HG03135 (cell line): ENCODE measurements at regions not wholly inside any gene's neighbourhood (a gene's known extent, or its start where the extent isn't known, plus 50 kb on each side); places are given as distances from the start of the nearest gene placed in this dataset.
"Not testable (repeated sequence)": the region's sequence is repeated elsewhere in the genome, so short reads cannot be mapped to it uniquely, and the experiment has no call there.

Source experiments
- ATAC-seq: cut with Tn5 transposase; IDR thresholded peaks from one replicate; pipeline ENCODE4 v1.9.1; 2021; ENCODE audit warnings: mild to moderate bottlenecking, moderate library complexity; ENCODE audit not compliant: unreplicated experiment

DNA sequence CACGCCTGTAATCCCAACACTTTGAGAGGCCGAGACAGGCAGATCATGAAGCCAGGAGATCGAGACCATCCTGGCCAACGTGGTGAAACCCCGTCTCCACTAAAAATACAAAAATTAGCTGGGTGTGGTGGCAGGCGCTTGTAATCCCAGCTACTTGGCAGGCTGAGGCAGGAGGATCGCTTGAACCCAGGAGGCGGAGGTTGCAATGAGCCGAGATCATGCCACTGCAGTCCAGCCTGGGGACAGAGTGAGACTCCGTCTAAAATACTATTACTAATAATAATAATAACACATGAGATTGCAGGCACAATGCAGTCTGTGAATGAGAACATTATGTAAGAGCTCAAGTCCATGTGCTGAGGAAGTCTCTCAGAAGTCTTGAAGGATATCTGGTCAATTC, 1684.4 kb downstream of the SPATA31A7 start:
- ATAC-seq: not testable (repeated sequence)

GRCh38 chr9:62874745-62875599, 1685.1 kb downstream of the SPATA31A7 start:
- ATAC-seq: not testable (repeated sequence)

- ATAC-seq: not testable (repeated sequence)
These were observed 1687.7 kb downstream of the SPATA31A7 start for GRCh38 chr9:62877552-62877951.

DNA sequence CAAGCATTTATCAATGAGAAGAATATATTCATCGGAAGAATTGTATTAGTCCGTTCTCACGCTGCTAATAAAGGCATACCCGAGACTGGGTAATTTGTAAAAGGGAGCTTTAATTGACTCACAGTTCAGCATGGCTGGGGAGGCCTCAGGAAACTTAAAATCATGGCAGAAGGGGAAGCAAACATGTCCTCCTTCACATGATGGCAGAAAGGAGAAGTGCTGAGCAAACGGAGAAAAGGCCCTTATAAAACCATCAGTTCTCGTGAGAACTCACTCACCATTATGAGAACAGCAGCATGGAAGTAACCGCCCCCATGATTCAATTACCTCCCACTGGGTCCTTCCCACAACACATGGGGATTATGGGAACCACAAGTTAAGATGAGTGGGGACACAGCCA, 1688.2 kb downstream of the SPATA31A7 start:
- not testable (repeated sequence) for ATAC-seq

DNA sequence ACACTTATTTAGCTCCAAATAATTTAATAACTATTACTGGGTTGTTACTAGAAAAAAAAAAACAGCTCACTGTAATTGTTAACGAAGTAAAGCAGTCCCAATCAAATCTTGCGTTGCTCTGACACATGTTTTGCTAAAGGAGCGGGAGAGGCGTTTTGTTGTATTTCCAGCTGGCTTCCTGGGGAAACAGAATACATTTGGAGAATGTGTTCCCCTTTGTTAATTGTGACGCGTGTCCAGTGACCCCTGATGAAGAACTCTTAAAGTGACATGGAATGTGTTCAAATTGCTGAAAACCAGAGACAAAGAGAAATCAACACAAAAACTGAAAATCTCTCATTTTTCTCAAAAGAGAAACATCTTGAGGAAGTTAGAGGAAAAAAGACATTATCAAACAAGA, 1690.6 kb downstream of the SPATA31A7 start:
- not testable (repeated sequence) for ATAC-seq

- not testable (repeated sequence) for ATAC-seq
These were observed 1691.1 kb downstream of the SPATA31A7 start for GRCh38 chr9:62880971-62881370.

- not testable (repeated sequence) for ATAC-seq
These were observed 1692.0 kb downstream of the SPATA31A7 start for GRCh38 chr9:62881811-62882210.

GRCh38 chr9:62882717-62883116, 1692.9 kb downstream of the SPATA31A7 start:
- not testable (repeated sequence) for ATAC-seq

- not testable (repeated sequence) for ATAC-seq
These were observed 1706.9 kb downstream of the SPATA31A7 start for GRCh38 chr9:62896692-62897091.

DNA sequence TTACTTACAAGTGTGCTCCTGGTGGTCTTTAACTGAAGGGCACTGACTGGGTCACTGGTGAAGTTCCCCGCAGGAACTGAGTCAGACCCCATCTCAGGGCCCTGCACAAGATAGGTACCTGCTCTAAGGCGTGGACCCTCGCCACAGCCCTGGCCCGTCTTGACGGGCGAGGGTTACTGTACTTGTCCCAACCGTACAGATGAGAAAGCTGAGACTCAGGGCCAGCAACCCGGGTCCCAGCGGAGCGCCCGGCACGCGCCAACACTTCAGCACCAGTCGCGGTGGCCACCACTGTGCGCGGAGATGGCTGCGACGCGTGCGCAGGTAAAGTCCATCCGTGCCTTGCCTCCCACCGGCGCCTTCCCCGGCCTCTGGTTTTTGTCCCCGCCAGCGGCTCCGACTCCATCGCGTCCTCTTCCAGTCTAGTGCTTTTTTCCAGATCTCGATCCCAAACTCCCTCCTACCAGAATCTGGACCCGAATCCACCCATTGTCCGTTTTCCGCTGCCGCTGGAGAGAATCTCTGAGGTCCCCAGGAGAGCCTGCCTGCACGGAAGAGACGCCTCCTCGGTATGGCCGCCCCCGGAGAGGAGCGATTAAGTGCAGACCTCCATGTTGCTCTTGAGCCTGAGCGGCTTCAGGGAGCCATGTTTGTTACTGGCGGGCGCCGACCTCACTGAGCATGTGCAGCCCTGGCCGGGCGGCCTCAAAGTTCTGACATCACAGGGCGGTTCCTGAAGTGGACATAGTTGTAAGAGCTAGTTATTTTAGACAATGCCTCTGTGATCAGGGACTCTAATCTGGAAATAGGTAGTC, 1707.8 kb downstream of the SPATA31A7 start:
- ATAC-seq: not testable (repeated sequence)

GRCh38 chr9:62899666-62900065, 1709.8 kb downstream of the SPATA31A7 start:
- ATAC-seq: not testable (repeated sequence)

GRCh38 chr9:62904061-62904460, 1714.2 kb downstream of the SPATA31A7 start:
- ATAC-seq: not testable (repeated sequence)

DNA sequence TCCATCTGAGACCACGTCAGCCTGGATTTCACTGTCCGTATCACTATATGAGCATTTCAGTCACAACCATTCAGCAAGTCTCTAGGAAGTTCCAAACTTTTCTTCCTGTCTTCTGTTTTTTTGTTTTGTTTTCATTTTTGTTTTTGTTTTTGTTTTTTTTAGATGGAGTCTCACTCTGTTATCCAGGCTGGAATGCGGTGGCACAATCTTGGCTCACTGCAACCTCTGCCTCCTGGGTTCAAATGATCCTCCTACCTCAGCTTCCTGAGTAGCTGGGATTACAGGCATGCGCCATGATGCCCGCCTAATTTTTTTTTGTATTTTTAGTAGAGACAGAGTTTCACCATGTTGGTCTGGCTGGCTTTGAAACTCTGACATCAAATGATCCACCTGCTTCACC, 1715.9 kb downstream of the SPATA31A7 start:
- ATAC-seq: not testable (repeated sequence)

DNA sequence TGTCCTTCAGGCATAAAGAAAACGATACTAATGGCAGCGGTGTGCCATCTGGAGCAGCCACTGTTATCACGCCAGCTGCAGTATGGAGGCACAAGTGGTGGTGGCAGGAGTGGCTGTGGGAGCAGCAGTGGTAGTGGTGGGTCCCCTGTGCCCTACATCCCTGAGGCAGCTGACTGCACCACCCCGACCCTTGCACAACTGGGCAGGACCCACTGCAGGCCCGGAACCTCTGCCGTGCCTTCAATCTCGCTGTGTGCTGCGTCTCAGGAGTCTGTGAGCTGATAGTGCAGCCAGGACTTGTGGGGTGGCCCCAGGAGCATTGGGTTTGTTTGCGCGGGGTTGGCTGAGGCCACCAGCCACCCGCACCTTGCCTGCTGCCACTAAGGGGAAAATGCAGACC, 1718.0 kb downstream of the SPATA31A7 start:
- not testable (repeated sequence) for ATAC-seq

DNA sequence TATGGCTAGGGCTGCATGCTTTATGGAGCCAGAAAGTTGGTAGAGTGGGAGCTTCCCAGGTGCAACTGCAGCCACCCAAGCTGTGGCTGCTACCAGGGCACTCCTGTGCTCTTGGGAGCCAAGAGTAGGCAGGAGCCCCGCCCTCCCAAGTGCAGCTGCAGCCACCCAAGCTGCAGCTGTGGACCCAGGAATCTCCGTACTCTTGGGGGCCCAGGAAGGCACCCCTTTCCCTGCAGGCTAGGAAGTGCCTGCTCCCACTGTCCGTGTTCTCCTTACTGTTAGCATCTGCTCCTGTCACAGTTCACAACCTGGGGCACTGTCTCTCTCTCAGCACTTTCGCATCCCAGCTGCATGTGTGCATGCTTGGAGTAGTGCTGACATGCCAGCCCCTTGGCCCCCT, 1718.4 kb downstream of the SPATA31A7 start:
- not testable (repeated sequence) for ATAC-seq

DNA sequence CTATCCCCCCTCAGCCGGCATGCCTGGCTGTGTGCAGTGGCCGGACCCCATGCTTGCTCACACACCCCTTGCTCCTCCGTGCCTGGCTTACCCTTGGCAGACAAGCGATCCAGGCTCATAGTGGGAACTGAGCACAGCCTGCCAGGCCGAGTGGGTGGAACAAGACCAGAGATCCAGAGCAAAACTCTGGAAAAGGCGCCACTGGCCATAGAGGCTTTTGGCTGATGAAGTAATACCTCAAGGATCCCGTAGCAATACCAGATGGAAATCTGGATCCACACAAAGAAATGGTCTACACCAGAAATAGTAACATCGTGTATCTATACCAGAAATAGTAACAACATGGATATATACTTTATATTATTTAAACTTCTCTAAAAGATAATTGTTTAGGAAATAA, 1719.6 kb downstream of the SPATA31A7 start:
- ATAC-seq: not testable (repeated sequence)

DNA sequence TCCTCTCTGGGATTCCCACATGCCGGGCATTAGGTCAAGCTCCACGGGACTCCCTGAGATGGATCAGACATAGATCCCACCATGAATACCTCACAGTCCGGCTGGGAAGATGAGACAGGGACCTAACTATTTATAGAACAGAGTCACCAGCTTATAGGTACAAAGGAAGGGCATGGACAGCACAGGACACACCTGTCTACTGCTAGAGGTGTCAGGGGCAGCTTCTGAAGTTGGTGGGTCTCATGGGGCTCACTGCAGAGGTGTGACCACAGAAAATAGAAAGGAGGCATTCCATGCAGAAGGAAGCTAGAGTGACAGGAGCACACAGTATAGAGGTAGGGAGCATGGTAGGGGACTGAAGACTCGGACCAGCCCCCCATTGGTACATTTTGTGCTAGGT, 1722.4 kb downstream of the SPATA31A7 start:
- ATAC-seq: not testable (repeated sequence)

GRCh38 chr9:62915168-62915567, 1725.3 kb downstream of the SPATA31A7 start:
- peak; percentile 16 for ATAC-seq

- peak; percentile 99 for ATAC-seq
These were observed 1725.8 kb downstream of the SPATA31A7 start for GRCh38 chr9:62915661-62916060.

GRCh38 chr9:62918648-62919385, 1729.0 kb downstream of the SPATA31A7 start:
- ATAC-seq: not testable (repeated sequence)

GRCh38 chr9:62931484-62931883, 1741.6 kb downstream of the SPATA31A7 start:
- ATAC-seq: not testable (repeated sequence)
